ENCODE measurements at regions not wholly inside any gene's neighbourhood (a gene's known extent, or its start where the extent isn't known, plus 50 kb on each side); places are given as distances from the start of the nearest gene placed in this dataset.

- FAIRE-seq (no peak), DNase-seq (ENCODE audit: insufficient read length, low spot score) (no peak)
- no peak for TF ChIP-seq CTCF (IDR thresholded peaks at IDR 0.05; ENCODE audit: insufficient read depth, missing control alignments)
These were observed 55.1 kb upstream of the SLC1A1 start for GRCh38 chr9:4435197-4435596.

DNA sequence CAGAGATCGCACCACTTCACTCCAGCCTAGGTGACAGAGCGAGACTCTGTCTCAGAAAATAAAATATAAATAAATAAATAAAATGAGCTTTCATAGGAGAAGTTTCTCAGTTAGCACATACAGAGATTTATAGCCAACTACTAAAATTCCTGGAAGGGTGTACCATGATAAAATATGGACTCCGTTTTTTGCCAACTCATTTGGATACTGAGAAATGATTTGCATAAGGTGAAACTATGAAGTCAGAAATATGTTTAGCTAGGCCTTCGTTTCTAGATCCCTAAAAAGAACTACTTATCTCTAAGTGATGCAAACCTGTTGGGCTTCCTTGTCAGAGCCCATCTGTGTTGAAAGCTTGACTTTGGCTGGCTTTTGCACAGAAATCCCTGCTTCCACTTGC is 56.9 kb upstream of the SLC1A1 start:
- FAIRE-seq = no peak
- no peak for TF ChIP-seq CTCF (IDR thresholded peaks at IDR 0.05; ENCODE audit: insufficient read depth, missing control alignments)
- no peak for DNase-seq (ENCODE audit: insufficient read length, low spot score)

DNA sequence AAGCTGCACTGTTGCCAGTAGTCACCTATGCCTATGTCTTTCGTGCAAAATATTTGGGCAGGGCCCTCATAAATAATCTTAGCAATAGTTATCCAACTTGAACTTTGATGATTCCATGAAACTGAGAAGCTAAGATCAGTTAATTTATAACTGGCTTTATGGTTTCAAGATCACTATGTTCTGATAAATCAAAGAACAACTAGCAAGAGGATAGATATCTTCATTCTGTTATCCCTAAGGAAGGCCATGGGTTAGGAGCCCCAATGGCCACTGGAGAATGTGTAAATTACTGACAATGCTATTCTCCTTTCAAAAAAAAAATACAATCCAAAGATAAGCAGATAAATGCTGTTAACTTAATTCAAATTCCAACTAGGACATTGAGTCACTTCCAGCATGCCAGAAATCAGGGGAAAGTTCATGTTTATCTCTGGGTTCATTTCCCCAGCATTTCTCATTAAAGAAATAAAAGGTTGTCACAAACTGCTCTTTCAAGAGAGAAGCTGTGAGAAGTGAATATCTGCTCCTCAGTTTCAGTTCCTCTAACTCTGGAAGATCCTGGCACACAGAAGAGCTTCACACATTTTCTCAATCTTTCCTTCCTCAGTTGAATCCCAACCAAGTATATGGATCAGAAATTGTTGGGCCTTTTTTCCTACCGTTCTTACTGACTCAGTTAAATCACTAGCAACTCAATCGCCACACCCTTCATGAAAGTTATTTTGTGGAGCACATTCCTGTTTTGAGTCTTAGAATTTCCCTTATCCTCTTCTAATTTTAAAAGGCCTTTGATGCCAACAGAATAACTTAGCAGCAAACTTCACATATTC is 59.6 kb upstream of the SLC1A1 start:
- DNase-seq (ENCODE audit: insufficient read length, low spot score) (no peak), FAIRE-seq (no peak)
- TF ChIP-seq CTCF (IDR thresholded peaks at IDR 0.05; ENCODE audit: insufficient read depth, missing control alignments) = no peak

GRCh38 chr9:4425319-4426045 is 64.8 kb upstream of the SLC1A1 start:
- TF ChIP-seq CTCF (IDR thresholded peaks at IDR 0.05; ENCODE audit: insufficient read depth, missing control alignments) = no peak
- FAIRE-seq (no peak), DNase-seq (ENCODE audit: insufficient read length, low spot score) (no peak)

GRCh38 chr9:4424891-4425290 is 65.4 kb upstream of the SLC1A1 start:
- DNase-seq (ENCODE audit: insufficient read length, low spot score) (no peak), FAIRE-seq (no peak)
- TF ChIP-seq CTCF (IDR thresholded peaks at IDR 0.05; ENCODE audit: insufficient read depth, missing control alignments) = no peak

- TF ChIP-seq CTCF (IDR thresholded peaks at IDR 0.05; ENCODE audit: insufficient read depth, missing control alignments) = no peak
- DNase-seq (ENCODE audit: insufficient read length, low spot score) (no peak), FAIRE-seq (no peak)
These were observed 66.2 kb upstream of the SLC1A1 start for GRCh38 chr9:4424038-4424437.

DNA sequence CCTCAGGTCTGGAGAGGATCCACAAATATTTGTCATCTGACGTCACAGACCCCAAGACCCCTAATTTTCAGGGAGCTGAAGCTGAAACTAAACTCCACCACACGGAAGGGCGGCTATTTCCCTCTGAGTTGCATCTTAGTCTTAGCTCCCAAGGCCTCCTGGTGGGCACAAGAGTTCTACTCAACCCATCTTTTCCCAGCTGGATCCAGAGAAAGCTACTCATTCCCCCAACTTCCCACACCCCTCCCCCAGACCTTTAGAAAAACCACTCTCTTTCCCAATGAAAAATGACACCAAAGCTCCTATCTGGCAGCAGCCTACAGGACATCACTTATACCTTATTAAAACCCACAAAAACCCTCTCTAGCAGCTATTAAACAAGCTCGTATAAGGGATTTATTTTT is 67.1 kb upstream of the SLC1A1 start:
- TF ChIP-seq CTCF (IDR thresholded peaks at IDR 0.05; ENCODE audit: insufficient read depth, missing control alignments) = no peak
- FAIRE-seq = no peak
- DNase-seq (ENCODE audit: insufficient read length, low spot score) = no peak

Measured in D721Med (cell line).